ENCODE measurements at regions not wholly inside any gene's neighbourhood (a gene's known extent, or its start where the extent isn't known, plus 50 kb on each side); places are given as distances from the start of the nearest gene placed in this dataset.

DNA sequence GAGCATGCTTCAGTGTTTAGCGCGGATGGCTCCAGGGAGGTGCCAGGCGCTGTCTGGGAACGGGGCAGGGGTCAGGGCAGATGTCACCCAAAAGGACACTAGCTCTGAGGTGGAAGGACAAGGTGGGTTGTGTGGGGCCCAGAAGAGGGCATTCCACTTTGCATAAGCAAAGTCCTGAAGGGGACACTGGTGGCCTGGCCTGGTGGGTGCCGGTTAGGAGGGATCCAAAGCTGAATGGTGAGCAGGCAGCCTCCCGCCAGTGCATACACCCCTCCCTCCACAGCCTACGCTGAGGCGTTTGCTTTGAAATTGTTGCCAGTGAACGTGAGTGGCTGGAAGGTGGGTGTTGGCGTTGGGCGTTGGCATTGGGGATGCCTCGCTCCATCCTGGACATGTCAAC, 192.1 kb downstream of the BMP7 start:
- no peak for TF ChIP-seq POLR2AphosphoS5 (IDR thresholded peaks at IDR 0.05; ENCODE audit: low read depth, low read length)
- TF ChIP-seq, protein P1, sequence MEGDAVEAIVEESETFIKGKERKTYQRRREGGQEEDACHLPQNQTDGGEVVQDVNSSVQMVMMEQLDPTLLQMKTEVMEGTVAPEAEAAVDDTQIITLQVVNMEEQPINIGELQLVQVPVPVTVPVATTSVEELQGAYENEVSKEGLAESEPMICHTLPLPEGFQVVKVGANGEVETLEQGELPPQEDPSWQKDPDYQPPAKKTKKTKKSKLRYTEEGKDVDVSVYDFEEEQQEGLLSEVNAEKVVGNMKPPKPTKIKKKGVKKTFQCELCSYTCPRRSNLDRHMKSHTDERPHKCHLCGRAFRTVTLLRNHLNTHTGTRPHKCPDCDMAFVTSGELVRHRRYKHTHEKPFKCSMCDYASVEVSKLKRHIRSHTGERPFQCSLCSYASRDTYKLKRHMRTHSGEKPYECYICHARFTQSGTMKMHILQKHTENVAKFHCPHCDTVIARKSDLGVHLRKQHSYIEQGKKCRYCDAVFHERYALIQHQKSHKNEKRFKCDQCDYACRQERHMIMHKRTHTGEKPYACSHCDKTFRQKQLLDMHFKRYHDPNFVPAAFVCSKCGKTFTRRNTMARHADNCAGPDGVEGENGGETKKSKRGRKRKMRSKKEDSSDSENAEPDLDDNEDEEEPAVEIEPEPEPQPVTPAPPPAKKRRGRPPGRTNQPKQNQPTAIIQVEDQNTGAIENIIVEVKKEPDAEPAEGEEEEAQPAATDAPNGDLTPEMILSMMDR (IDR thresholded peaks at IDR 0.05), result no peak
- TF ChIP-seq, protein P2, sequence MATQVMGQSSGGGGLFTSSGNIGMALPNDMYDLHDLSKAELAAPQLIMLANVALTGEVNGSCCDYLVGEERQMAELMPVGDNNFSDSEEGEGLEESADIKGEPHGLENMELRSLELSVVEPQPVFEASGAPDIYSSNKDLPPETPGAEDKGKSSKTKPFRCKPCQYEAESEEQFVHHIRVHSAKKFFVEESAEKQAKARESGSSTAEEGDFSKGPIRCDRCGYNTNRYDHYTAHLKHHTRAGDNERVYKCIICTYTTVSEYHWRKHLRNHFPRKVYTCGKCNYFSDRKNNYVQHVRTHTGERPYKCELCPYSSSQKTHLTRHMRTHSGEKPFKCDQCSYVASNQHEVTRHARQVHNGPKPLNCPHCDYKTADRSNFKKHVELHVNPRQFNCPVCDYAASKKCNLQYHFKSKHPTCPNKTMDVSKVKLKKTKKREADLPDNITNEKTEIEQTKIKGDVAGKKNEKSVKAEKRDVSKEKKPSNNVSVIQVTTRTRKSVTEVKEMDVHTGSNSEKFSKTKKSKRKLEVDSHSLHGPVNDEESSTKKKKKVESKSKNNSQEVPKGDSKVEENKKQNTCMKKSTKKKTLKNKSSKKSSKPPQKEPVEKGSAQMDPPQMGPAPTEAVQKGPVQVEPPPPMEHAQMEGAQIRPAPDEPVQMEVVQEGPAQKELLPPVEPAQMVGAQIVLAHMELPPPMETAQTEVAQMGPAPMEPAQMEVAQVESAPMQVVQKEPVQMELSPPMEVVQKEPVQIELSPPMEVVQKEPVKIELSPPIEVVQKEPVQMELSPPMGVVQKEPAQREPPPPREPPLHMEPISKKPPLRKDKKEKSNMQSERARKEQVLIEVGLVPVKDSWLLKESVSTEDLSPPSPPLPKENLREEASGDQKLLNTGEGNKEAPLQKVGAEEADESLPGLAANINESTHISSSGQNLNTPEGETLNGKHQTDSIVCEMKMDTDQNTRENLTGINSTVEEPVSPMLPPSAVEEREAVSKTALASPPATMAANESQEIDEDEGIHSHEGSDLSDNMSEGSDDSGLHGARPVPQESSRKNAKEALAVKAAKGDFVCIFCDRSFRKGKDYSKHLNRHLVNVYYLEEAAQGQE (IDR thresholded peaks at IDR 0.05; ENCODE audit: insufficient read depth in 1 of 2, low read depth in 2 of 2, low read length in 1 of 2), result no peak
